C1 segment of cervical spinal cord (tissue), 14 donors: ENCODE measurements at regions not wholly inside any gene's neighbourhood (a gene's known extent, or its start where the extent isn't known, plus 50 kb on each side); places are given as distances from the start of the nearest gene placed in this dataset.
"Not testable (repeated sequence)": the region's sequence is repeated elsewhere in the genome, so short reads cannot be mapped to it uniquely, and the experiment has no call there.

Source experiments
- DNase-seq, 14 donors: peaks; one replicate each; lab custom pipeline; 2025; lab: John Stamatoyannopoulos, UW

GRCh38 chr2:72078773-72079172 is 68.9 kb downstream of the CYP26B1 start:
- DNase-seq, result no peak

GRCh38 chr2:72077702-72078169 is 69.9 kb downstream of the CYP26B1 start:
- no peak for DNase-seq

DNA sequence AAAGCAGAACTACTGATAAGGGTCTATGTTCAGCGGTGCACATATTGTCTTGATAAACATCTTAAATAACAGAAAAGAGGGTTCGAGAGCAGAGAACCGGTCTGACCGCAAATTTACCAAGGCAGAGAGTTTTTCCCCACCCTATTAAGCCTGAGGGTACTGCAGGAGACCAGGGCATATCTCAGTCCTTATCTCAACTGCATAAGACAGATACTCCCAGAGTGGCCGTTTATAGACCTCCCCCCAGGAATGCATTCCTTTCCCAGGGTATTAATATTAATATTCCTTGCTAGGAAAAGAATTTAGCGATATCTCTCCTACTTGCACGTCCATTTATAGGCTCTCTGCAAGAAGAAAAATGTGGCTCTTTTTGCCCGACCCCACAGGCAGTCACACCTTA is 74.3 kb downstream of the CYP26B1 start:
- DNase-seq, result not testable (repeated sequence)

GRCh38 chr2:72064197-72064596 is 83.5 kb downstream of the CYP26B1 start:
- DNase-seq, result not testable (repeated sequence)

DNA sequence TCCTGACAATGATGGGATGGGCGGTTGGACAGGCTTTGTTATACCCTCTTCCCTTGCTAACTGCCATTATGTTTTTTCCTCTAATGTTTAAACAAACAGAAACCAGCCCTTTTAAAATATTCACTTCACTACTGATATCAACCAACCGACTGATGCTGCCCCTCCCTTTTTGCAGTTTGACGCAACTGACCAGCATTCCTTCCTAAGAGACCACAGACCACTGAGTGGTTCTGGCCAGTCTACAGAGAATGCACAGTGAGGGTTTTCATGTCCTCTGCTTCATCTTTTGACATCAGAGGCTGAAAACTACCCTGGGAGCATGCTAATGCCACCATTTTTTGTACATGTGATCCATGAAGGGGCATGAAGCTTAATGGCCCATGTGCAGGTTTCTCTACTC is 85.3 kb downstream of the CYP26B1 start:
- no peak for DNase-seq

- DNase-seq, result no peak
Measured at GRCh38 chr2:72057308-72057707, 90.4 kb downstream of the CYP26B1 start.

DNA sequence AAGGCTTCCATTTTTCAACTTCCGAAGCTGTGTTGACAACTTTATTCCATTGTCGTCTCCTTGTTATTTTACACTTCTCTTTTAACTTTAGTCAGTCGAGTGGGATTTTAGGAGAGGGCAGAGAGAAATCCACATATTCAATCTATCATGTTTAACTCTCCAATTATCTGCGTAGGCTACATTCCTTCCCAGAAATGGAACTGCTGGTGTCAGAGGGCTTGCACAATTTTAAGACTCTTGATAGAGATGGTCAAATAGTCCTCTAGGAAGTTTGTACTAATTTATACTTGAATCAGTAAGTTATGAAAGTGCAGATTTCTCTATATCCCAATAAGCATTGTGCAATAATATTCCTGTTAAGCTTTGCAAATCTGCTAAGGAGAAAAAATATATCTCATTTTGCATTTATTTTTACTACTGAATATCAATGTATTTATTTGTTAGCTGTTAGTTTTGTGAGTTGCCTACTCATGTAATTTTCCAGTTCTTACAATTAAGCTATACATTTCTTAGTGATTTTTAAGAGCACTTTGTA is 95.6 kb downstream of the CYP26B1 start:
- no peak for DNase-seq

DNA sequence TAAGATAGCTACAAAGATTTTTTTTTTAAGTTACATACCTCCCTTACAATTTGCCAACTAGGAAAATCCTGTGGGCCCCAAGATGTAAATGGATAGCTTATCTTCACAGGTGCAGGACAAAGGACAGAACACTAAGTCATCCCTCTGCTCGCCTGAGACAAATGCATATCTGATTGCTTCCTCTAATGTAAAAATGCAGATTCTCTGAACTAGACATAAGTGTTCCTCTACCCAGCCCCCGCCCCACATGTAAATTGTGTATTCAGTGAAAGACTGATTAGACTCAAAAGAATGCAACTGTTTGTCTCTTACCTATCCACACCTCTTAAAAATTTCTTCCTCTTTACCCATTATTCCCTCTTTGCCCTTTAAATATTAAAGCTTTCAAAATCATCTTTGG is 96.5 kb downstream of the CYP26B1 start:
- no peak for DNase-seq

DNA sequence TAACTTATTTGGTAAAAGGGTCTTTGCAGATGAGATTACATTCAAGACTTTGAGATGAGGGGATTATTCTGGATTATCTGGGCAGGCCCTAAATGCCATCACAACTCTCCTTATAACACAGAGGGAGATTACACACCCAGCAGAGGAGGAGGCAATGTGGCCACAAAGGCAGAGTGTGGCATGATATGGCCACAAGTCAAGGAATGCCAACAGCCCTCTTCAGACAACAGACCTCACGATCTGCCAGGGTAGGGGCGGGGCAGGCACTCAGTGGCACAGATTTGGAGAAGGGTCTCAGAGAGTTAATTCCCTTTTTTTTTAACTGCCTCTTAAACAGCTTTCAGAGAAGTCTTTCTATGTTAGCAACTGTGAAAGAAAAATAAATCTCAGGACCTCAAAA is 96.9 kb downstream of the CYP26B1 start:
- DNase-seq, result no peak

DNA sequence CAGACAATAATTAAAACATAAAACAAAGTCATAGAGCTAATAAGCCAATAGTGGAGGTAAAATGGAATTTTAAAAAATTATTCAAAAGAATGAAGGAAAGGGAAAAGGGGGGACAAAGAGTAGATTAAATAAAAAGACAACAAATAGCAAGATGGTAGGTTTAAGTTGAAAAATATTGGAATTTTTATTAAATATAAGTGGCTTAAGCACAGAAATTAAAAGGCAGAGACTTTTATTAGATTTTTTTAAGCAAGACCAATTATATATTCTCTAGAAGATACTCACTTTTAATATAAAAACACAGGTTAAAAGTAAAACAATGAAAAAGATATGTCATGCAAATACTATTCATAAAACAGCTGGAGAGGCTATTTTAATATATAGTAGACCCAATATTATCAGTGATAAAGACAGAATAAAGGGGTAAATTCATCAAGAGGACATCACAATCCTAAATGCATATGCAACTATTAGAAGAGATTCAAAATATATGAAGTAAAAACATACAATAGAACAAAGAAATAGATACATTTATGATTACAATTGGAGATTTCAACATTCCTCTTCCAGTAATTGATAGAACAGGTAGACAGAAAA is 98.7 kb downstream of the CYP26B1 start:
- no peak for DNase-seq

- no peak for DNase-seq
Measured at GRCh38 chr2:72043985-72044384, 103.7 kb downstream of the CYP26B1 start.

DNA sequence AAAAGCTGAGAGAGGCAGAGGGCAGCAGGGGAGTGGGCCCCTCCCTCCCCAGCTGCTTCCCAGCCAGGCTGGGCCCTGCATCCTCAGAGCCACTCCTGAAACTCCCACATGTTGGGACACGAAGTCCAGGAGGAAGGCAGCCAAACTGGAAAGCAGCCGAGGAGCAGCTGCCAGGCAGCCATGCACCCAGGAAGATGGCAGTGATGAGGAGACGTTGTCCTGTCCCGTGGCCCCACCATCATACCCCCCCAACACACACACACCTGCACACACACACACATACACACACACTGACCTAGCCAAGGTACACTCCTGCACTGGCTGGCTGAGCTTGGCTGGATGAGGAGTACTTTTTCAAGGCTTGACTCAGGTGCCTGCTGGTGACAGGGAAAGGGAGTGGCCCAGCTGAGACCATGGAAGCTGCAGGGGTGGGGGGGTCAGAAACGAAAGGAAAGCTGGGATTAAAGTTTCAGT is 106.0 kb downstream of the CYP26B1 start:
- no peak for DNase-seq

- DNase-seq, result no peak
Measured at GRCh38 chr2:72040629-72041571, 106.8 kb downstream of the CYP26B1 start.

GRCh38 chr2:72038524-72038923 is 109.1 kb downstream of the CYP26B1 start:
- DNase-seq, result no peak

- no peak for DNase-seq
Measured at GRCh38 chr2:72037261-72037666, 110.4 kb downstream of the CYP26B1 start.

DNA sequence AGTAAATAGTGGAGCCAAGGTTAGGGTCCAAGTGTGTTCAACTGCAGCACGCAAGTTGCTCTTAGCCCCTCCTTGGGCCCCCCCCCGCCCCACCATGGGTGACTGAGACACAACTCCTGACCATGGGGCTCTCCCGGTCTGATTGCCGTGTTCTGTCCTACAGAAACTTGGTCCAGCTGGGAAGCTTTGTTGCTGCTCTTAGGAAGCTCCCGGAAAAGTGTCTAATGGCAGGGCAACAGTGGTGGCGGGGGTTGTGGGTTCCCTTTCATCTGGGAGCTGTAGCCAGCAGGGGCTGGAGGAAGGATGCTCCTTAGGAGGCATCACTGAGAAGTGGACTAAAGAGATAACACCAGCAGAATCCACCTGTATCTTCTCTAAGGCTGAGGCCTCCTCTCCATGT is 111.1 kb downstream of the CYP26B1 start:
- no peak for DNase-seq

- no peak for DNase-seq
Measured at GRCh38 chr2:72036173-72036545, 111.5 kb downstream of the CYP26B1 start.

- no peak for DNase-seq
Measured at GRCh38 chr2:72035518-72036172, 112.0 kb downstream of the CYP26B1 start.

GRCh38 chr2:72034353-72035095 is 113.1 kb downstream of the CYP26B1 start:
- no peak for DNase-seq

- no peak for DNase-seq
Measured at GRCh38 chr2:72033636-72034035, 114.0 kb downstream of the CYP26B1 start.

- no peak for DNase-seq
Measured at GRCh38 chr2:72032481-72033041, 115.1 kb downstream of the CYP26B1 start.
